ENCODE measurements at regions not wholly inside any gene's neighbourhood (a gene's known extent, or its start where the extent isn't known, plus 50 kb on each side); places are given as distances from the start of the nearest gene placed in this dataset.

GRCh38 chr5:82656341-82656761, 378.2 kb upstream of the RPS23 start:
- Histone ChIP-seq H2BK20ac (ENCODE audit: low read length) (no peak overlapping the region), H2BK120ac (replicated peaks; ENCODE audit: low read depth, low read length) (no peak overlapping the region), H2BK12ac (ENCODE audit: low read depth, low read length) (no peak overlapping the region), H3K36me3 (ENCODE audit: control insufficient read depth in 2 of 4, insufficient read depth in 4 of 4, low read length in 3 of 4) (no peaks in the 10 kb centered on the region), H2AFZ (ENCODE audit: low read length) (no peak overlapping the region), H3K4ac (replicated peaks; ENCODE audit: insufficient read length, low read depth, low read length) (no peak overlapping the region), H3K14ac (ENCODE audit: insufficient read length) (no peak overlapping the region), H2BK5ac (ENCODE audit: low read depth, low read length) (no peak overlapping the region), H3K79me2 (ENCODE audit: control insufficient read depth in 1 of 2, insufficient read depth in 2 of 2, low read length in 2 of 2) (no peaks in the 10 kb centered on the region), H2BK15ac (ENCODE audit: low read length) (no peak overlapping the region), H3K4me1 (replicated peaks in 1 of 4; ENCODE audit: control insufficient read depth in 3 of 4, insufficient read depth in 4 of 4, low read length in 3 of 4) (no peaks in the 10 kb centered on the region), H3K27me3 (replicated peaks in 1 of 4; ENCODE audit: control insufficient read depth in 3 of 4, extremely low read depth in 1 of 4, insufficient read depth in 3 of 4, low read length in 3 of 4) (no peaks in the 10 kb centered on the region), H3K4me2 (ENCODE audit: insufficient read depth in 1 of 2, low read depth in 2 of 2, low read length in 2 of 2) (no peak overlapping the region), H3K56ac (replicated peaks; ENCODE audit: insufficient read length, low read depth, low read length) (no peak overlapping the region), H3K9me3 (ENCODE audit: insufficient read depth in 2 of 2, low read depth in 1 of 2, low read length in 1 of 2) (no peaks in the 10 kb centered on the region), H3K18ac (ENCODE audit: extremely low read depth, low read length) (no peak overlapping the region), H3K27ac (ENCODE audit: low read depth, low read length) (no peak overlapping the region), H4K20me1 (replicated peaks in 1 of 2; ENCODE audit: control insufficient read depth in 1 of 2, insufficient read depth in 2 of 2, low read length in 2 of 2) (no peaks in the 10 kb centered on the region), H3K23ac (ENCODE audit: insufficient read length) (no peak overlapping the region), H3K4me3 (ENCODE audit: extremely low read depth in 1 of 4, insufficient read depth in 2 of 4, low read depth in 3 of 4, low read length in 4 of 4) (no peak overlapping the region), H4K91ac (replicated peaks; ENCODE audit: insufficient read length, low read length) (no peak overlapping the region), H4K5ac (ENCODE audit: insufficient read length, low read depth, low read length) (no peak overlapping the region), H4K8ac (ENCODE audit: extremely low read depth, insufficient read depth, low read length) (no peak overlapping the region), H3K9ac (replicated peaks in 1 of 4; ENCODE audit: extremely low read depth in 1 of 4, low read depth in 3 of 4, low read length in 3 of 4) (no peak overlapping the region), H2AK5ac (ENCODE audit: low read depth, low read length) (no peak overlapping the region), H3K79me1 (ENCODE audit: low read depth, low read length) (no peaks in the 10 kb centered on the region), H3K23me2 (ENCODE audit: low read depth, low read length) (no peaks in the 10 kb centered on the region)
- ChIA-PET CTCF (ENCODE audit: partially characterized antibody) (interaction anchor here (0.6 to 2.2 kb wide), 3 partner anchors 15 to 909 kb away, joined by 3 to 9 read pairs (median 5); no protein-coding TSS in a partner anchor), POLR2A (ENCODE audit: partially characterized antibody) (no interaction called here)
- no peak for DNase-seq (ENCODE audit: low read depth in 1 of 2, low spot score in 2 of 2)
- no peak for FAIRE-seq
- no peak for TF ChIP-seq EGR1 (IDR thresholded peaks at IDR 0.05; ENCODE audit: borderline replicate concordance, low read depth, low read length)
- no peak for TF ChIP-seq POU5F1 (IDR thresholded peaks at IDR 0.05; ENCODE audit: low read depth, low read length)
- no peak for TF ChIP-seq BRCA1 (IDR thresholded peaks at IDR 0.05; ENCODE audit: low read depth, low read length)
- TF ChIP-seq SP2 (IDR thresholded peaks at IDR 0.05; ENCODE audit: low read length), result no peak
- no peak for TF ChIP-seq E2F6 (IDR thresholded peaks at IDR 0.05)
- TF ChIP-seq FOSL1 (IDR thresholded peaks at IDR 0.05; ENCODE audit: insufficient read depth, low read depth, low read length), result no peak
- 93% methylated on average over 2 of the region's 2 CpGs; no CpG with 5 or more reads in 1 of the 2 experiments for whole genome bisulfite sequencing, 2 experiments (ENCODE audit: extremely low coverage in 1 of 2, insufficient coverage in 1 of 2, insufficient read length in 1 of 2, insufficient replicate concordance in 2 of 2, low coverage in 1 of 2, low lambda C conversion rate in 2 of 2, missing lambda C conversion rate in 1 of 2)

Measured in H1 (cell line).